WTC11 (cell line): ENCODE measurements at regions not wholly inside any gene's neighbourhood (a gene's known extent, or its start where the extent isn't known, plus 50 kb on each side); places are given as distances from the start of the nearest gene placed in this dataset.

Source experiments
- ATAC-seq: fragments of 200-7000 bp; cut with Tn5 transposase; 2 replicates; pipeline ENCODE4 v1.10.0; 2021; ENCODE audit warnings: mild to moderate bottlenecking, moderate library complexity
- CTCF ChIA-PET: fragments of 300-600 bp; sonication (Branson Sonifier 250); formaldehyde crosslinking; loops from one replicate; lab custom pipeline; 2021; ENCODE audit warnings: antibody characterized with exemption; lab: Charles Lee
- POLR2A ChIA-PET: fragments of 350-600 bp; sonication (Branson Sonifier 250); formaldehyde crosslinking; loops from one replicate; lab custom pipeline; 2021; ENCODE audit warnings: antibody characterized with exemption; lab: Charles Lee
- DNase-seq: peaks from one replicate; pipeline ENCODE4 v3.0.0; 2021; ENCODE audit warnings: low spot score
- H3K27ac Mint-ChIP-seq: 2 replicates; pipeline ENCODE4 v1.8.0; 2021; ENCODE audit warnings: mixed read lengths
- H3K27me3 Mint-ChIP-seq: 2 replicates; pipeline ENCODE4 v1.8.0; 2021; ENCODE audit warnings: low read depth, mild to moderate bottlenecking, moderate library complexity, mixed read lengths
- H3K36me3 Mint-ChIP-seq: 2 replicates; pipeline ENCODE4 v1.8.0; 2021; ENCODE audit warnings: mixed read lengths
- H3K4me1 Mint-ChIP-seq: 2 replicates; pipeline ENCODE4 v1.8.0; 2022; ENCODE audit warnings: mixed read lengths
- H3K4me3 Mint-ChIP-seq: 2 replicates; pipeline ENCODE4 v1.8.0; 2021; ENCODE audit warnings: mild to moderate bottlenecking, moderate library complexity, mixed read lengths
- H3K9me3 Mint-ChIP-seq: 2 replicates; pipeline ENCODE4 v1.8.0; 2021; ENCODE audit warnings: mixed read lengths
- ATF6 ChIP-seq: sonication (generic); formaldehyde crosslinking; IDR thresholded peaks from 2 replicates; pipeline ENCODE4 v1.8.1; 2023; ENCODE audit warnings: mild to moderate bottlenecking, missing genetic modification reagents
- CBFB ChIP-seq: sonication (generic); formaldehyde crosslinking; IDR thresholded peaks from 2 replicates; pipeline ENCODE4 v1.8.1; 2022; ENCODE audit warnings: mild to moderate bottlenecking, low read depth, missing genetic modification reagents
- CREB1 ChIP-seq: sonication (generic); formaldehyde crosslinking; IDR thresholded peaks from 2 replicates; pipeline ENCODE4 v1.8.0; 2023; ENCODE audit warnings: mild to moderate bottlenecking, missing genetic modification reagents
- E2F4 ChIP-seq: sonication (generic); formaldehyde crosslinking; IDR thresholded peaks from 2 replicates; pipeline ENCODE4 v1.8.1; 2022; ENCODE audit warnings: low read depth, mild to moderate bottlenecking, moderate library complexity, missing genetic modification reagents, borderline replicate concordance
- E2F5 ChIP-seq: sonication (generic); formaldehyde crosslinking; IDR thresholded peaks from 2 replicates; pipeline ENCODE4 v1.8.1; 2022; ENCODE audit warnings: mild to moderate bottlenecking, moderate library complexity, missing genetic modification reagents
- ESRRA ChIP-seq: sonication (generic); formaldehyde crosslinking; IDR thresholded peaks from 2 replicates; pipeline ENCODE4 v1.8.1; 2022; ENCODE audit warnings: mild to moderate bottlenecking, missing genetic modification reagents, borderline replicate concordance
- ETV6 ChIP-seq: sonication (generic); formaldehyde crosslinking; IDR thresholded peaks from 2 replicates; pipeline ENCODE4 v1.8.1; 2022; ENCODE audit warnings: mild to moderate bottlenecking, missing genetic modification reagents
- GRHL2 ChIP-seq: fragments of 250-450 bp; sonication (Bioruptor Pico); IDR thresholded peaks from 2 replicates; pipeline ENCODE4 v1.8.0; 2022; ENCODE audit warnings: mild to moderate bottlenecking, moderate library complexity; ENCODE audit not compliant: insufficient replicate concordance, severe bottlenecking
- HMGA2 ChIP-seq: fragments of 250-450 bp; sonication (Bioruptor Pico); IDR thresholded peaks from 2 replicates; pipeline ENCODE4 v1.4.0; 2021; ENCODE audit warnings: mild to moderate bottlenecking, moderate library complexity
- JAZF1 ChIP-seq: fragments of 250-450 bp; sonication (Bioruptor Pico); IDR thresholded peaks from 2 replicates; pipeline ENCODE4 v1.9.0; 2021; ENCODE audit warnings: moderate library complexity, mild to moderate bottlenecking, inconsistent platforms
- KAT7 ChIP-seq: sonication (generic); formaldehyde crosslinking; IDR thresholded peaks from 2 replicates; pipeline ENCODE4 v1.8.1; 2023; ENCODE audit warnings: missing genetic modification reagents, mild to moderate bottlenecking, borderline replicate concordance
- MXD4 ChIP-seq: fragments of 250-450 bp; sonication (Bioruptor Pico); IDR thresholded peaks from 2 replicates; pipeline ENCODE4 v1.8.0; 2021; ENCODE audit warnings: mild to moderate bottlenecking, moderate library complexity, borderline replicate concordance
- NR1H2 ChIP-seq: sonication (generic); formaldehyde crosslinking; IDR thresholded peaks from 2 replicates; pipeline ENCODE4 v1.9.0; 2021; ENCODE audit warnings: mild to moderate bottlenecking, moderate library complexity, missing genetic modification reagents
- PRRX2 ChIP-seq: fragments of 250-450 bp; sonication (Bioruptor Pico); IDR thresholded peaks from 2 replicates; pipeline ENCODE4 v1.8.0; 2021; ENCODE audit warnings: mild to moderate bottlenecking
- RORB ChIP-seq: fragments of 250-450 bp; sonication (Bioruptor Pico); IDR thresholded peaks from 2 replicates; pipeline ENCODE4 v1.9.0; 2021; ENCODE audit warnings: mild to moderate bottlenecking
- SMAD4 ChIP-seq: sonication (generic); formaldehyde crosslinking; IDR thresholded peaks from 2 replicates; pipeline ENCODE4 v1.8.0; 2022; ENCODE audit warnings: mild to moderate bottlenecking, missing genetic modification reagents
- SP1 ChIP-seq: sonication (generic); formaldehyde crosslinking; conservative IDR thresholded peaks from 2 replicates; pipeline ENCODE4 v1.8.1; 2022; ENCODE audit warnings: missing genetic modification reagents
- STAT6 ChIP-seq: sonication (generic); formaldehyde crosslinking; conservative IDR thresholded peaks from 2 replicates; pipeline ENCODE4 v1.8.1; 2023; ENCODE audit warnings: mild to moderate bottlenecking, low read depth, missing genetic modification reagents, moderate library complexity
- TEAD4 ChIP-seq: sonication (generic); formaldehyde crosslinking; IDR thresholded peaks from 2 replicates; pipeline ENCODE4 v1.8.0; 2022; ENCODE audit warnings: mild to moderate bottlenecking, missing genetic modification reagents
- ZBTB43 ChIP-seq: sonication (generic); formaldehyde crosslinking; IDR thresholded peaks from 2 replicates; pipeline ENCODE4 v1.8.1; 2023; ENCODE audit warnings: mild to moderate bottlenecking, missing genetic modification reagents
- ZNF232 ChIP-seq: sonication (generic); formaldehyde crosslinking; IDR thresholded peaks from 2 replicates; pipeline ENCODE4 v1.8.0; 2022; ENCODE audit warnings: mild to moderate bottlenecking, missing genetic modification reagents
- ZNF317 ChIP-seq: sonication (generic); formaldehyde crosslinking; IDR thresholded peaks from 2 replicates; pipeline ENCODE4 v1.8.1; 2023; ENCODE audit warnings: low read depth, mild to moderate bottlenecking, moderate library complexity, missing genetic modification reagents, borderline replicate concordance
- ZNF416 ChIP-seq: fragments of 250-450 bp; sonication (Bioruptor Pico); IDR thresholded peaks from 2 replicates; pipeline ENCODE4 v1.9.0; 2021; ENCODE audit warnings: mild to moderate bottlenecking, inconsistent platforms
- ZNF512 ChIP-seq: sonication (generic); formaldehyde crosslinking; IDR thresholded peaks from 2 replicates; pipeline ENCODE4 v1.8.1; 2022; ENCODE audit warnings: missing genetic modification reagents, borderline replicate concordance

- no peak for TF ChIP-seq E2F5 (CRISPR knock-in tag)
- TF ChIP-seq MXD4, result no peak
- no peak for TF ChIP-seq ZNF512 (CRISPR knock-in tag)
- no peak for TF ChIP-seq PRRX2 (CRISPR knock-in tag)
- no peak for TF ChIP-seq KAT7 (CRISPR knock-in tag)
- TF ChIP-seq, all 79 proteins: peak for 0
Measured at GRCh38 chr18:26734760-26735159, 130.7 kb downstream of the AQP4 start (continued).

GRCh38 chr18:26729449-26729848 lies 136.1 kb downstream of the AQP4 start:
- ChIA-PET POLR2A (no interaction called here), CTCF (no interaction called here)
- Mint-ChIP-seq H3K4me1 (peaks cover 9% of the 10 kb centered on the region), H3K27me3 (no peaks in the 10 kb centered on the region), H3K9me3 (no peaks in the 10 kb centered on the region), H3K36me3 (no peaks in the 10 kb centered on the region), H3K4me3 (no peak overlapping the region), H3K27ac (no peak overlapping the region)
- TF ChIP-seq CBFB (CRISPR knock-in tag) (no peak), ATF6 (CRISPR knock-in tag) (no peak), STAT6 (CRISPR knock-in tag) (no peak), HMGA2 (no peak)
- DNase-seq, result no peak
- no peak for ATAC-seq

- H3K4me3 Mint-ChIP-seq, result no peak overlapping the region
- ChIA-PET POLR2A (no interaction called here), CTCF (interaction anchor here (0.6 kb wide), 1 partner anchor 108 kb away, joined by 3 read pairs; no protein-coding TSS in a partner anchor)
- ATAC-seq, result no peak
- no peak for DNase-seq
- peaks cover 8% of the 10 kb centered on the region for H3K4me1 Mint-ChIP-seq
- H3K9me3 Mint-ChIP-seq, result no peaks in the 10 kb centered on the region
- H3K27ac Mint-ChIP-seq, result no peak overlapping the region
- no peaks in the 10 kb centered on the region for H3K36me3 Mint-ChIP-seq
- H3K27me3 Mint-ChIP-seq, result no peaks in the 10 kb centered on the region
- no peak for TF ChIP-seq SMAD4
- no peak for TF ChIP-seq ETV6 (CRISPR knock-in tag)
- no peak for TF ChIP-seq TEAD4 (CRISPR knock-in tag)
- TF ChIP-seq JAZF1 (CRISPR knock-in tag), result no peak
- TF ChIP-seq ESRRA (CRISPR knock-in tag), result no peak
- TF ChIP-seq CREB1 (CRISPR knock-in tag), result no peak
- TF ChIP-seq ZNF416 (CRISPR knock-in tag), result no peak
- no peak for TF ChIP-seq ZNF317
- TF ChIP-seq ZBTB43 (CRISPR knock-in tag), result no peak
- TF ChIP-seq E2F5 (CRISPR knock-in tag), result no peak
- TF ChIP-seq ZNF232 (CRISPR knock-in tag), result no peak
- TF ChIP-seq RORB (CRISPR knock-in tag), result no peak
- TF ChIP-seq NR1H2, result no peak
- TF ChIP-seq GRHL2 (CRISPR knock-in tag), result no peak
- no peak for TF ChIP-seq E2F4 (CRISPR knock-in tag)
- no peak for TF ChIP-seq SP1 (CRISPR knock-in tag)
Measured at GRCh38 chr18:26729008-26729407, 136.5 kb downstream of the AQP4 start.
